ENCODE measurements at regions not wholly inside any gene's neighbourhood (a gene's known extent, or its start where the extent isn't known, plus 50 kb on each side); places are given as distances from the start of the nearest gene placed in this dataset.
"Not testable (repeated sequence)": the region's sequence is repeated elsewhere in the genome, so short reads cannot be mapped to it uniquely, and the experiment has no call there.

GRCh38 chr15:81775779-81776178 lies 270.0 kb downstream of the MEX3B start:
- not testable (repeated sequence) for TF ChIP-seq CTCF, EZH2 (IDR thresholded peaks at IDR 0.05)

Measured in neural progenitor cell (in vitro differentiated cells).